Smooth muscle cell of the brain vasculature (primary cell): ENCODE measurements at regions not wholly inside any gene's neighbourhood (a gene's known extent, or its start where the extent isn't known, plus 50 kb on each side); places are given as distances from the start of the nearest gene placed in this dataset.

Source experiments
- DNase-seq: peaks from one replicate; pipeline ENCODE4 v3.0.0-alpha.2; 2012; ENCODE audit warnings: low read depth, low spot score

DNA sequence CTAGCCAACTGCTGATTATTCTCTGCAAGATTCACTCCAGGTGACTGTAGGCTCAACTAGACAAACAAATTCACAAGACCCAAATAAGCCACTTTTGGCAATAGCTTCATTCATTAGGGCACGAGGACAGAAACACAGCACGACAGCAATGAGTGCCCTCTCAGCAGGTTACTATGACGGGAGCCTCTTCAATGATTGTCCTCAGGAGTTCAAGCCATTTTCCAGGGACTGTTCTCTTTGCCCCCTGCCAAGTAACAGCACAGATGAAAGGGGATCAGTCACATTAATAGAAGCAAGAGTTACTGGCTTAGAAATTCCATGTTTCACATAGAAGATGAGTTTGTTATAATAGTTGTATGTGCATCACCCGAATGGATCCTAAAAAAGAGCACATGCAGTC, 712.2 kb downstream of the CDH8 start:
- no peak for DNase-seq

DNA sequence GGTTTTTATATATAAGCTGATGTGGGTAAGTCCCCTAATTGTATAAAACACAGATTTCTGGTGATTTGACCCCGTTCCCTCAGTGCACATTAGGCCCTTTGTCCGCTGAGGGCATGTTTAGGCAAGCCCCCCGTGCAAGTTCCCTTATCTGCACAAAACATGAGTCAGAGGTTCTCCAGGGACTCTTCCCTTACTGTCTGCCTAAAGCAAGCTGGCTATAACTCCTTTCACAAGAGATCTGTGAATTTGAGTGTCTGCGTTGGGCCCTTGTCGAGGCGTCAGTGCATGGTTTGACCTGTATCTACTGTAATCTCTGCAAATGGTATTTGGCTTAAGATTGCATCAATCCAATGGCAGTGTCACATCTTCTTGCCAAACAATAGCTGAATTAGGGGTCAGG, 712.8 kb downstream of the CDH8 start:
- DNase-seq: no peak

DNA sequence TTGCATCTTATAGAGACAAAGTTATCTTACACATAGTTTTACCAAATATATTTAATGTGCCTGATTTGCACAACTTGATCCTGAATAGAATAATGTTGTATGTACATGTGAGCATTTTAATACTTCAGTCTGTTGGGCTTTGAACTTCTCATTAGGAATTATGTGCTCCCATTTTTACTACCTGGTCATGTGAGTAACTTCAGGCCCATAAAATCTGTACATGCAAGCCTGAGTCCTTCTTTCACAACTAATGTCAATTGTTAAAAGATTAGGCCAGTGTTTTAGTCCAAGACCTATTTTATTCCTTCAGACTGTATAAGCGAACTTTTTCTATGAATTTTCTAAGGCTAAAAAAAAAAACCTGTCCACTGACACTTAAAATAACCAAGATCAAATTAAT, 715.4 kb downstream of the CDH8 start:
- no peak for DNase-seq

DNA sequence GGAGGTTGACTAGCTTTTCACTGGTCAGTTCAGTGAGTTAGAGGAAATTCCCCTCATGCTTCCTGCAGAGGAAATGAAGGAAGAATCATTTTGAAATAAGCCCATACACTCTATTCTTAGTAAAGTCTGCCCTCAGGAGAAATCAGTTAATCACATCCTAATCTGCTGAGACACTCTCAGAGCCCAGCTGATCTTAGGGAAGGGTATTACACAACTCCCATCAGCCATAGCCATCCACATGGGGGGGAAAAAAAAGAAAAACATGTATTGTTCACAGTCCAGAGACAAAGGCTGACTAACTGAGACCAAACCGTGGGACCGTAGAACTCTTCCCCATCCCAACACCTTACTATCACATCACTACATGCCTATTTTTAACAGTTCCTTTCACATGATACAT, 722.3 kb downstream of the CDH8 start:
- no peak for DNase-seq

DNA sequence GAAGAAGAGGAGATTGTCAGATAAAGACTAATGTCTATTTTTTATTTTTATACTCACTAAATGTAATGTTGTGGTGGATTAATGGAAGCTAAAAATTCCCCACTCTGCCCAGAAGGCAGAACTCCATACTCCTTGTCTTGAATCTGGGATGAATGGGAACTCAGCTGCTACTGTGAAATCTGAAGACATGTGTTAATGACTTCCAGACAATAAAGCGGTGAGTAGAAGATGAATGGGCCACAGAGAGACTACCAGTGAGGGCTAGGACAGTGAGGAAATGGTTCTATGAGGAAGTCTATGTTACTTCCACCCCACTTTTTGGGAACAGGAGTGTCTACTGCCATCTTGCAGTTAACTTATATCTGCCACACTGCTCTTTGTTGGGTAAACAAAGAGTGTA, 726.9 kb downstream of the CDH8 start:
- no peak for DNase-seq

DNA sequence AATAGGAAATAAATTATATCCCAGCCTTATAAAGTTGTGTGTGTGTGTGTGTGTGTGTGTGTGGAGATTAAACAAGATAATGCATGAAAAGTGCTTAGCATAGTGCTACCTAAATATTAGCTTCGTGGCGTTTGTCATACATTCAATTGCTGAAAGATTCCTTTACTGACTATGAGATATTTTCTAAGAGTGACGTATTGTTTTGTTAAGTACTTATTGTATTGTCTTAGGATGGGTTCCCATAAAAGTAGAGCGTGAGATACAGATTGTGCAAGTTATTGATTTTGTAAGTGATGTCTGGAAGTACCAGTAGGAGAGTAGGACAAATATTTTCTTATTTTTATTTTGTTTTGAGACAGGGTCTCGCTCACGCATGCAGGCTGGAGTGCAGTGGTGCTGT, 730.0 kb downstream of the CDH8 start:
- DNase-seq: no peak

DNA sequence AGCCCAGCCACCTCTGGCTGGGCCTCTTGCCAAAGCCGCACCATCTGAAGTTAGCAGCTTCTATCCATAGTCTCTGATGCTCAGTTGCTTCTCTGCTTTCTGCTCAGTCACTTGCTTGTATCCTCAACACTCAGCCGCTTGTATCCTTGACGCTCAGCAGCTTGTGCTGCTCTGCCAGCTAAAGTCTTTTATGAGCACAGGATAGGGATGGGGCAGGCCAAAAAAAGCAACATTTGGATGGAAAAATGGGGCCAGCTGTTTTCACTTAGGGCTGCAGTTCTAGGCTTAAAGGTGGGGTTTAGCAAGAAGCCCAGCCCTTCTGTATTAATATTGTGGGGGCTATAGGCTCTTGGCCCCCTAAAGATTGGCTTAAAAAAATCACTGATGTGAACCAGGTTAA, 739.4 kb downstream of the CDH8 start:
- no peak for DNase-seq

GRCh38 chr16:61296305-61296704, 739.9 kb downstream of the CDH8 start:
- no peak for DNase-seq

DNA sequence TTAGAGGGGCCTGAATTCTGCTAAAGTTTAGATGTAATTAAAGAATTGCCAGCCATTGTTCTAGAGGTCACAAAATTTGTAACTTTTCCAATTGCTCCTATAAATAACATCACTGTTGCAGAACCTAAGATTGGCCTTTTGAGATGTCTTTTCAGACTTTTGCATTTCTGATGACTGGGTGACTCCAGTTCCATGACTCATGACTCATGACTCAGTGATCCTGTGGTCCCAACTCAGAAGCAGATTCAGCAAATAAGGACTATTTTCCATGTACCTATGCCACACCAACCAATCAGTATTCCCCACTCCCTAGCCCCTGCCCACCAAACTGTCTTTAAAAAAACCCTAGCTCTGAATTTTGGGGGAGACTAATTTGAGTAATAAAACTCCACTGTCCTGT, 740.9 kb downstream of the CDH8 start:
- DNase-seq: no peak

DNA sequence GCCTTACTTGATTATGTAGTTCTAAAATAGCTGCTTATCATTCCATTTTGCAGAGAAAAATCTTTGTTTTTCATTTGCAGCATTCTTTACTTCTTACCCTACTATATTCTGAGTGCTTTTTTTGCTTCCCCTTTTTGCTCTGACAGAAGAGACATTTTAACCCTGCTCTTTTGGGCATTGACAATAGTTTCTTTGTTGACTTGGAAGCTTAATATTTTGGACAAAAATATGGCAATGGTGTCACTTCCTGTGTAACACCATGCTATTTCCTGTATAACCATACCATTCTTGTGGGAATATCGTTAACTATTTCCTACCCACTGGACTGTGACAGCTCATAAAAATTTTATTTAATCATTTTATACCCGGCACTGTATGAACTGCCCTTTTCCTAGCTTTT, 747.1 kb downstream of the CDH8 start:
- DNase-seq: no peak

DNA sequence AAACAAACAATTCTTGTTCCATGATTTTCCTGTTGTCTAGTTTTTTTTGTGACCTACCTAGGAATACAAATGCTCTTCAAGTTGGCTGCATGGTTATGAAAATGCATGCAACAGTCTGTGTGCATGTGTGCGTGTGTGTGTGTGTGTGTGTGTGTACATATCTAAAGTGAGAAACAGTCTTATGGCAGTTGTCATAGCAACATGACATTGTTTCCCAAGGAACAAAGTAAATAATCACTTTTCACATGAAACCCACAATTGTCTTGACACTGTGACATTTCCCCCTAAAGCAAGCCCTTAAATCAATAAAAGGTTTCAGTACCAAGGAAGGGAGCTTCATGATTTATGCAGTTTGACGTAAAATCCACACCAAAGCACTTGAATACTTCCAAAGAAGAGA, 758.4 kb downstream of the CDH8 start:
- no peak for DNase-seq

GRCh38 chr16:61274211-61274610, 762.0 kb downstream of the CDH8 start:
- no peak for DNase-seq

- DNase-seq: no peak
Observed at GRCh38 chr16:61270726-61271125, 765.5 kb downstream of the CDH8 start.

DNA sequence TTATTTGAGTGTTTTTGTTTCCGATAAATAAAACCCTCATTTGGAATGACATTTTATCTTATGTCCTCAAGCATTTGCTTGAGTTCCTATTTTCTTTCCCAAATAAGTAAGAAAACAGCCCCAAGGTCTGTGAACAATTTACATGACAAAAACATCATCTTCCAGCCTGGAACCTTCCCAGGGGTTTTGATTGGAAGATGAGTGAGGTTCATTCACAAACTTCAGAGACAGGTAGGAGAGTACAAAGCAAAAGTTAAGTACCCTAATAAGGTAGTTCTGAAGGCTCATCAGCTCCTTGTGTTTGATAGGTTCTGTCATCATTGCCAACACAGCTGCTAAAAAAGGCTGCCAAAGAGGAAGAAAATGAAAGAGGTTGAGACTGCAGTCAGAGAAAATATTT, 772.8 kb downstream of the CDH8 start:
- DNase-seq: no peak

DNA sequence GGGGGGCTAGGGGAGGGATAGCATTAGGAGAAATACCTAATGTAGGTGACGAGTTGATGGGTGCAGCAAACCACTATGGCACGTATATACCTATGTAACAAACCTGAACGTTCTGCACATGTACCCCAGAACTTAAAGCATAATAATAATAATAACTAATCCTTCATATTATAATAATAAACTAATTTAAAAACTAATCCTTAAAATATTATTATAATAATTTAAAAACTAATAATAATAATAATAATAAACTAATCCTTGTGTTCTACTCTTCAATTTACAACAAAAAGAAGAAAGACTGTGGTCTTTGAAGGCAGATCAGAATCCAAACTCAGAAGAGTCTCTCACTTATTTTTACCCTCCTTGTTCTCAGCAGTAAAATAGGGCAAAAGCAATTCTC, 774.9 kb downstream of the CDH8 start:
- DNase-seq: no peak

DNA sequence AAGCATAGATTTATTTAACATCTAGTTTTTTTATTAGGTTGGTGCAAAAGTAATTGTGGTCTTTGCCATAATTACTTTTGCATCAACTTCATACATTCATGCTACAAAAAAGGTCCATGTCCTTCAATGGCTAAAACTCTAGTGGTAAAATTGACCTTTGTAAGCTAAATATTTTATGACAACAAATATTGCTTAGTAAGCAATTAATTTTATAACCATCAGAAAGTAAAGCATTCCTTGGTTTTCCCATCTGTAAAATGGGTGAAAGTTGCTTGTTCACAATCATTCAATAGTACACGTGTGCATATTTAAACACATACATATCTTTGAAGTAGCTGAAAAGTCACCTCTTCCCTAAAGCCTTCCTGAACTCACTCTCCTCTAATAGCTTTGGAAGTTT, 789.6 kb downstream of the CDH8 start:
- no peak for DNase-seq

GRCh38 chr16:61243954-61244353, 792.3 kb downstream of the CDH8 start:
- DNase-seq: no peak

DNA sequence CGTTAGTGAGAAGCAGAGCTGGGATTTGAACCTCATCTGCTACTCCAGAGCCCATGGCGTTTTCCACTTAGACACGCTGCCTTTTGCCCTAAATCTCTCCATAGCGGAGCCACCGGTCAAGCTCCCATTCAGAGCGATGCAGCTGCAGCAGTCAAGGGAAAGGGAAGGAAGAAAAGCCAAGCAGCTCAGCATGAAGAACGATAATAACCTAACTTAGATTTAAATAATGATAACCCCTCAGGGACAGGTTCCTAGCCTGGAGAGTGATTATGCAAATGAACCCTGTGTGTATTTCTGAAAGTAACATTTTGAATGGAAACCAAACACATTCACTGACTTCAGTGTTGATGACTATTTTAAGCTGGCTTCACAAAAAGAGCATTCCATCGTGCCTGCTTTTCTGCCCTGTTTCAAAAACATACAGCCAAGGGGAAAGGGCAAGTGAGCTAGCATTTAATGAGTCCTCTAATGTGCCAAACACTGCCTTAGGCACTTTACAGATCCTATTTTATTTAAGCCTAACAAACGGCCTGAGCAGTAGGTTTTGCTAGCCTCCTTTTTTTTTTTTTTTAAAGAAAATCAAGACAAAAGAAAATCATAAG, 798.3 kb downstream of the CDH8 start:
- no peak for DNase-seq

- DNase-seq: no peak
Observed at GRCh38 chr16:61233713-61234112, 802.5 kb downstream of the CDH8 start.

DNA sequence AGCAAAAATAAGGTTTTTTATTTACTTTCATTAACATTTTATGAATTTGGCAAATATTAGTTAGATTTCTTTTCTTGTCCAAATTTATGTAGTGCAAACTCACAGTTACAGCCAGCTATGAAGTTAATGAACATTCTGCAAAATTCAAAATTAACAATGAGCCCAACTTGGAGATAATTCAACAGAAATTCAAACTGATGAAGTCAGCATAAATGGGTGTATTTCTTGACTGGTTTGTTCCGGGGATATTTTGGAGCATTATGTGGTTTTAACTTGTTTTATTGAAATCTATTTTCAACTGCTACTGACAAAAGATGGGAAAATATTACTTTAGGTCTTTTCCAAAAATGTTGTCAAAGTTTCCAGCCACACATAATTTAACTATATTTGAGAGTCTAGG, 807.9 kb downstream of the CDH8 start:
- DNase-seq: no peak

DNA sequence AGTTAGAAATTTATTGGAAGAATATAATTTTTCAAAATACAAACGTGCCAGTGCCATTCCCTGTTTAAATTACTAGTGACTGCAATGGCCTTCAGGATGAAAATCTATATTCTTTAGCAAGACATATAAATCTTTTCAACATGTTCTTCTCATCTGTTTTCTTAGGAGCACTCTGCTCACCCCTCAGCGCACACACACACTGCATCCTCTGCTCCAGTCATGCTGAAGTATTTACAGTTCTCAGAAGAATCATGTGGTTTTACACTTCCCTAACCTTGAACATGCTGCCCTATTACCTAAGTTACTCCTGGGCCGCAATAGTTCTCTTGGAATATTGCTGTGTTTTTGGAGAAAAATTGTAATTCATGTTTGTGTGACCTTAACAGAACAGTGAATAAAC, 820.6 kb downstream of the CDH8 start:
- no peak for DNase-seq

- no peak for DNase-seq
Observed at GRCh38 chr16:61214780-61215179, 821.5 kb downstream of the CDH8 start.

GRCh38 chr16:61210076-61210475, 826.2 kb downstream of the CDH8 start:
- DNase-seq: no peak

DNA sequence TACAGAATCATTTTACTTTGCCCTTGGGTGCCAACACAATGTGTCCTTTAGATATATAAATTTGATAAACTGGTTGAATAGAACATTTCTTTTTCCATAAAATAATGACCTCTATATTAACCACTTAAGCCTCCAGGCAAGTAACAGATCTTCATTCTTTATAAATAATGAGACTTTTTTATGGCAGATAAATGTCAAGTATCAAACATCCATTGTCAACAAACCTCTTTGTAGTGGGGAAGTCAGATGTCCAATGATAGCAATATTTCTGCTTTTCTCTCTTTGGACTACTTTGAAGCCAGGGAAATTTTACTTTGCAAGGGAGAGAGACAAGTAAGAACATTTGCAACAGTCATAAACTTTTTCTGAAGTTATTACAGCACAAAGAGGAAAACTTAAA, 841.2 kb downstream of the CDH8 start:
- no peak for DNase-seq

DNA sequence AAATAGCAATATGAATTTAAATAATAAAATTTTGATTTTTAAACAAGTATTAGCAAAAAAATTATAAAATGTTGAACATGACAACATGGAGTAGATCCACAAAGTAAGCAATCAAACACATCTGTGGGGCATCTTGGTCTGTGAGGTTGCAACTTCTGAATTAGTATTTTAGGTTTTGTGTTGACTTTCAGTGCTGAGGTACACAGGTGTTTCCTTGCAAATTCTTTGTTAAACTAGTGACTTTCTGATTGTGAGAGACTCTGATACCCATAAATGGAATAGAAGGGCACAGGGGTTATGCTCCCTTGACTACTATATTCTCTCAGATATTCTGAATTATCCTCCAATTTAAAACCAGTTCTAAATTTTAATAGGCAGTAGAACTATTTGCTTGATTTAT, 841.7 kb downstream of the CDH8 start:
- DNase-seq: no peak
